ENCODE measurements at regions not wholly inside any gene's neighbourhood (a gene's known extent, or its start where the extent isn't known, plus 50 kb on each side); places are given as distances from the start of the nearest gene placed in this dataset.

GRCh38 chr4:43842594-43842993, 606.0 kb downstream of the KCTD8 start:
- TF ChIP-seq EZH2 (IDR thresholded peaks at IDR 0.05; ENCODE audit: borderline replicate concordance) = no peak
- TF ChIP-seq, protein P1, sequence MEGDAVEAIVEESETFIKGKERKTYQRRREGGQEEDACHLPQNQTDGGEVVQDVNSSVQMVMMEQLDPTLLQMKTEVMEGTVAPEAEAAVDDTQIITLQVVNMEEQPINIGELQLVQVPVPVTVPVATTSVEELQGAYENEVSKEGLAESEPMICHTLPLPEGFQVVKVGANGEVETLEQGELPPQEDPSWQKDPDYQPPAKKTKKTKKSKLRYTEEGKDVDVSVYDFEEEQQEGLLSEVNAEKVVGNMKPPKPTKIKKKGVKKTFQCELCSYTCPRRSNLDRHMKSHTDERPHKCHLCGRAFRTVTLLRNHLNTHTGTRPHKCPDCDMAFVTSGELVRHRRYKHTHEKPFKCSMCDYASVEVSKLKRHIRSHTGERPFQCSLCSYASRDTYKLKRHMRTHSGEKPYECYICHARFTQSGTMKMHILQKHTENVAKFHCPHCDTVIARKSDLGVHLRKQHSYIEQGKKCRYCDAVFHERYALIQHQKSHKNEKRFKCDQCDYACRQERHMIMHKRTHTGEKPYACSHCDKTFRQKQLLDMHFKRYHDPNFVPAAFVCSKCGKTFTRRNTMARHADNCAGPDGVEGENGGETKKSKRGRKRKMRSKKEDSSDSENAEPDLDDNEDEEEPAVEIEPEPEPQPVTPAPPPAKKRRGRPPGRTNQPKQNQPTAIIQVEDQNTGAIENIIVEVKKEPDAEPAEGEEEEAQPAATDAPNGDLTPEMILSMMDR (IDR thresholded peaks at IDR 0.05; ENCODE audit: poor library complexity) = no peak
